Left renal cortex interstitium (tissue), 4 donors: ENCODE measurements at regions not wholly inside any gene's neighbourhood (a gene's known extent, or its start where the extent isn't known, plus 50 kb on each side); places are given as distances from the start of the nearest gene placed in this dataset.
A peak's percentile ranks its signal among the peaks of the same experiment; 100 is the strongest.

Experiments
- DNase-seq, 4 donors: peaks; one replicate each; pipeline ENCODE4 v3.0.0-alpha.2; 2013; ENCODE audit warnings: low read depth in 4 of 4, low spot score in 2 of 4, missing footprints in 1 of 4

GRCh38 chr6:122035173-122035572 is 364.3 kb upstream of the HSF2 start:
- no peak for DNase-seq

DNA sequence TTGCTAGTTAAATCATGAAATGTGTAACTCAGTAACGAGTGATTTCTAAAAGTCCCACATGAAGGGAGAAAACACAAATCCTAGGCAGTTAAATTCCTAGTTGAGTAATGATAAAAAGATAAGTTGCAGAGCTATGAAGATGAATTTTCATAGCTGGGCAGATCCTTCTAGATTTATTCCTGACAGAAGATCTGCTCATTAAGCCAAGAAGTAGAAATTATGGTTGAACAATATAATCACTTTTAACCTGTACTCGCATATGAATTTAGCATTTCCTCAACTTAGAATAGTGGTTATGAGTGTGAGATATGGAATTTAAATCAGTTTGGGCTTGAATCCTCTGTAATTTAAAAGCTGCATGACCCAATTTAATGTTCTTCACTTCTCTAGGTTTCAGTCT is 359.2 kb upstream of the HSF2 start:
- DNase-seq: no peak

DNA sequence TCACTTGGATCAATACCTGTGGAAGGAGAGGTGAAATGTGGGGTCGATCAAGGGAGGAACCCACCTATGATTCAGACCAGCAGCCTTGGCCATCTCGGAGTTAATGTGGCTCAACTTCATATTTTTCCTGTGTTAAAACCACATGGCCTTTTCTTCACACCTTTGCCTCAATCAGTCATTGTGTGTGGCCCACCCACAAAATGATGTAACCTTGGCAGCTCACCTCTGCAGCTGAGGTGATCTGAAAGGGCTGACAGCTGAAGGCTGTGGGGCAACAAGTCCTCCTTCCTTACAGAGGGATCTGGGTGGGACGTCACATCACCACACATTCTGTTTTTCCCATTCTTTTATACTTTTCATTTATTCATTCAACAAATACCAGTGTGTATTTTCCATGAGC is 357.1 kb upstream of the HSF2 start:
- no peak for DNase-seq

GRCh38 chr6:122042960-122043735 is 356.3 kb upstream of the HSF2 start:
- peak in 1 of 4 donors; percentile 49 for DNase-seq

- DNase-seq: no peak
Observed at GRCh38 chr6:122048570-122048969, 350.9 kb upstream of the HSF2 start.

DNA sequence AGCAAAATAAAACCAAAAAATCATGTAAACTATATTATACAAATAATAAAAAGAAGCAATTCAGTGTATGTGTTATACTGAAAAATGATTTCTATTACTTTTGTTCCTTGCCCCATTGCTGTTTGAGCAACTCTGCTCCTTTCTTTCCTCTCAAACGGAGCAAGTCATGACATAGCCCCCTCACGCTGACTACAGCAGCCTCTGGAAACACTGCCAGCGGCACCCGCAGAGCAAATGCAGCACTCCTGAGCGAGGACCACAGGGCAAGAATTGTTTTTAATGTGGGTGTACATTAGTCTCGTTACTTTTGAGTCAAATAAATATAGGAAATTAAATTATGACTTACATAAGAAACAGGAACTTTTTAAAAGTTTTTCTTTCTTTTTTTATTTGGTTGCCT is 350.1 kb upstream of the HSF2 start:
- no peak for DNase-seq

- no peak for DNase-seq
Observed at GRCh38 chr6:122050242-122050755, 349.2 kb upstream of the HSF2 start.

DNA sequence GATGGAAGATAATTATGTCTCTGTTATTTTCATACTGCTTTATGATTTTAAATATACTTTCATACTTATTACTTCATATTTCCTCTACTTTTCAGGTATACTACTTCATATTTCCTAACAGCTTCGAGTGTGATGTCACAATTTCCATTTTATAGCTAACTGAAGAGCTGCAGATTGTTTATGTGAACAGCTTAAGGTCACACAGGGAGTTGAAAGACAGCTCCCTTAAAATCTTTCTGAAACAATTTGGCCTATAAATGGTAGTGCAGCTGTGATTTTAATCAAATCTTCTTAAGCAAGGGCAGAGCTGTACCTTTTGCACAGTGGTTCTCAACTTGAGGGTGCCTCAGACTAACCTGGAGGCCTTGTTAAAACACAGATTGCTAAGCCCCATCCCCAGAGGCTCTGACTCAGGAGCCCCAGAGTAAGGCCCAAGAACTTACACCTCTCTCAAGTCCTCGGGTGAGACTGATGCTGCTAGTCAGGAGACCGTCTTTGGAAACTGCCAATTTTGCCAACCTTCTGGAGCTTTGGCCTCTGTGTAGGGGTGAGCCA is 347.0 kb upstream of the HSF2 start:
- no peak for DNase-seq

DNA sequence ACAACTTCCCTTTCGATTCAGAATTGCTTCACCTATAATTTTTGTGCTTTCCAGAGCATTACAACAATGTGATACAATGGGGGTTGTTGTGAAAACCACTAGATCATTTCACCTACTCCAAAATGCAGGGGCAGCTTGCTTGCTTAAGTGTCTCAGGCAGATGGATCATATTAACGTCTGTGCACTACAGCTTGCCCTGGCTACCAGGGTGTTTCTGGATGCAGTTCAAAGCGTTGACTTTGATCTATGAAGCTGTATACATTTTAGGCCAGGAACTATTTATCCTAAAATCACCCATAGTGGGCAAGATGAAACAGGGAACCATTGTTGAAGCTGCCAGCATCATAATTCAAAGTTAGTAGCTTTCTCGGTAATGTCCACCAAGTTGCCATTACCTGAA is 339.5 kb upstream of the HSF2 start:
- DNase-seq: no peak

DNA sequence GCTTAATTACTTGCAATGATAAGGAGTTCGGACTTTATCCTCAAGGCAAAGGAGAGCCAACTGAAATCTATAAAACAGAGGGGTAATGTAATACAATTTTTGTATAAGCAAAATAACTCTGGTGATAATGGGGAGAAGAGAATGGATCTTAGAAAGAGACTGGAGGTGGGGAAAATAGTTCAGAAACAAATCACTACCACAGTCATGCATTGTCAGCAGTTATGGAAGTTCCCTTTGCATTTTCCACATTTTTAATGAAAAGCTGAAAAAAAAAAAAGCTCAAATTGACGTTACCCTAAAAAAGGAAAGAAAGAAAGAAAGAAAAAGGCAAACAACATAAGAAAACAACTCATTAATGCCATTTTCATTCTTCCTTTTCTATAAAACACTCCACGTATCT is 337.6 kb upstream of the HSF2 start:
- no peak for DNase-seq

GRCh38 chr6:122063076-122063475 is 336.4 kb upstream of the HSF2 start:
- DNase-seq: no peak

GRCh38 chr6:122063761-122064160 is 335.7 kb upstream of the HSF2 start:
- no peak for DNase-seq

DNA sequence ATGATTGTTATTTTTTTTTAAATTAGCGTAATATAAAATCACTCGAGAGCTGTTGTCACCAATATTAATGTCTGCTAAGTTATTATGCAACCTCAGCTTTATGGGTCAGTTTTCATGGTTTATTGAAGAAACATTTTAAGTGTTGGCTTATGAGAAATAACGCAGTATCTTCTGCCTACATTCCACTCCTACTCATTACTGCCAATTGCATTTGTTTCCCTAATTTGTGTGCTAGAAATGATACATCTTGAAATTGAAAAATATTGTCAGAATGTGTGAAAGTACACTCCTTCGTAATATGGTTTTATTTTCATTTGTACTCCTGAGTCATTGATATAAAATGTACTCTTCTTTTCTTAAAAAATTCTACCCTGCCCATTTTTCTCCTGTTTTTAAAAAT is 333.3 kb upstream of the HSF2 start:
- no peak for DNase-seq

GRCh38 chr6:122068291-122068769 is 331.1 kb upstream of the HSF2 start:
- peak in 1 of 4 donors; percentile 29 for DNase-seq

DNA sequence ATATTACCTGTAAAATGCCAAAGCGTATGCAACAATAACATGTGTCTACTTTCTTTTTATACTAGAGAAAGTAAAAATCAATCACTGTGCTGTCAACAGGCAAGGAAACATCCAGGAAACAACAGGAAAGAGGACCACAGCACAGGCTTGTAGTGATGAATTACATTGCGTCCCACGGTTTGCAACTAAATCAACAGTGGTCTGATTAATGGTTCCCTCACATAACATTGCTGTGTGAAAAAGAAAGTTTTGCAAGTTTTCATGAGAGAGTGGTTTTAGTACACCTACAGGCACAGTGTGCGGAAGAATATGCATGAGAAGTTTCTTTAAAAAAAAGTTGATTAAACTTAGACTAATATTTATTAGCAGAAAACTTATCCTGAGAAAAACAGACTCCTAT is 329.5 kb upstream of the HSF2 start:
- DNase-seq: peak in 1 of 4 donors; percentile 31

DNA sequence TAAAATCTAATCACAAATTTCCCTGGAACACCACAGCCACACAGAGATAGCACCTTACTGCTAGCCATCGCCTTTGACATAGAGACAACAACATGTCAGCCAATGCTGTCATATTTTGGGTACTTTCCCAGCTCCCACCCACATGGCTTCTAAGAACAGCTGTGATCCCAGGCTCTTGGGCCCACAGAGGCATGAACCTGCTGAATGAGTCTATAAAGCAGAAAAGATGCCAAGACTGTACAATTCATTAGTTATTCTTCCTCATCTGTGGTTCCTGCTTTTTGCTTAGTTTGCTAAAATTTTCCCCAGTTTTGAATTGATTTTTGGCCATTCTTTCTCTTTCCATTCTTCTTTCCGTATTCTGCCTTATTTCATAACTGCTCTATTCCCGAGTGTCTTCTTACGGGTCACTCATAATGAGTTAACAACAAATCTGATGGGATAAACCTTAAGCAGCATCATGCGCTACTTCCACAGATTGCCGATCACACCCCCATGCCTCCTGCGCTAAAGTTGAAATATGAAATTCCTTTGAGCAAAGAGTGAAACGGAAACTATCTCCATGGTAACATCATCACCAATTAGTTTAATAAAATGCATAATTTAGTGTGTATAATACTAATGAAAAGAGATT is 327.3 kb upstream of the HSF2 start:
- no peak for DNase-seq

- no peak for DNase-seq
Observed at GRCh38 chr6:122075084-122075838, 324.2 kb upstream of the HSF2 start.

GRCh38 chr6:122075917-122076316 is 323.5 kb upstream of the HSF2 start:
- DNase-seq: no peak

GRCh38 chr6:122077603-122078002 is 321.8 kb upstream of the HSF2 start:
- DNase-seq: no peak

- no peak for DNase-seq
Observed at GRCh38 chr6:122078481-122078880, 321.0 kb upstream of the HSF2 start.

GRCh38 chr6:122079916-122080315 is 319.5 kb upstream of the HSF2 start:
- no peak for DNase-seq
